Activated CD4-positive, alpha-beta T cell treated with anti-CD3 and anti-CD28 coated beads for 36 hours (primary cell): ENCODE measurements at regions not wholly inside any gene's neighbourhood (a gene's known extent, or its start where the extent isn't known, plus 50 kb on each side); places are given as distances from the start of the nearest gene placed in this dataset.

ENCODE experiments used
- ATAC-seq: fragments of 200-7000 bp; cut with Tn5 transposase; one replicate; pipeline ENCODE4 v1.10.0; 2021; ENCODE audit warnings: mild to moderate bottlenecking, moderate library complexity
- CTCF ChIA-PET: fragments of 350-600 bp; sonication (Branson Sonifier 250); formaldehyde crosslinking; loops from one replicate; lab custom pipeline; 2021; ENCODE audit warnings: antibody characterized with exemption; lab: Charles Lee
- POLR2A ChIA-PET: fragments of 350-600 bp; sonication (Branson Sonifier 250); formaldehyde crosslinking; loops from one replicate; lab custom pipeline; 2021; ENCODE audit warnings: antibody characterized with exemption, inconsistent platforms; lab: Charles Lee
- DNase-seq: peaks from one replicate; pipeline ENCODE4 v3.0.0-alpha.2; 2020
- H3K27ac Mint-ChIP-seq: one replicate; pipeline ENCODE4 v1.8.0; 2021; ENCODE audit warnings: mixed read lengths
- H3K27me3 Mint-ChIP-seq: one replicate; pipeline ENCODE4 v1.8.0; 2021; ENCODE audit warnings: mixed read lengths
- H3K36me3 Mint-ChIP-seq: one replicate; pipeline ENCODE4 v1.8.0; 2021; ENCODE audit warnings: low read depth, mixed read lengths
- H3K4me1 Mint-ChIP-seq: one replicate; pipeline ENCODE4 v1.8.0; 2021; ENCODE audit warnings: mixed read lengths
- H3K4me3 Mint-ChIP-seq: one replicate; pipeline ENCODE4 v1.8.0; 2021; ENCODE audit warnings: mild to moderate bottlenecking, moderate library complexity, mixed read lengths
- H3K9me3 Mint-ChIP-seq: one replicate; pipeline ENCODE4 v1.8.0; 2021; ENCODE audit warnings: low read depth, mixed read lengths
- intact Hi-C, 2 experiments: fragments of 100-400 bp; cut with DNase I in 1 of 2; cut with micrococcal nuclease in 1 of 2; formaldehyde crosslinking; loops; one replicate each; pipeline versions ENCODE4 v1.14.2 to v1.15.1; 2022 to 2024; cut with DNase I, micrococcal nuclease

- POLR2A ChIA-PET = no interaction called here
- no peaks in the 10 kb centered on the region for H3K4me1 Mint-ChIP-seq
- DNase-seq = no peak
Observed at GRCh38 chr2:593356-594026, 83.7 kb downstream of the TMEM18 start.

GRCh38 chr2:592737-593136 is 84.5 kb downstream of the TMEM18 start:
- H3K27ac Mint-ChIP-seq = no peak overlapping the region
- intact Hi-C loops = no loop called here
- ATAC-seq = no peak
- POLR2A ChIA-PET = no interaction called here
- H3K36me3 Mint-ChIP-seq = no peaks in the 10 kb centered on the region
- no peaks in the 10 kb centered on the region for H3K4me1 Mint-ChIP-seq
- H3K9me3 Mint-ChIP-seq = no peaks in the 10 kb centered on the region
- H3K27me3 Mint-ChIP-seq = peaks cover 5% of the 10 kb centered on the region
- H3K4me3 Mint-ChIP-seq = no peak overlapping the region
- DNase-seq = no peak
- CTCF ChIA-PET = no interaction called here

More at GRCh38 chr2:593356-594026, 83.7 kb downstream of the TMEM18 start:
- H3K4me3 Mint-ChIP-seq = no peak overlapping the region
- H3K36me3 Mint-ChIP-seq = no peaks in the 10 kb centered on the region
- intact Hi-C loops = no loop called here
- ATAC-seq = no peak
- CTCF ChIA-PET = no interaction called here
- no peak overlapping the region for H3K27ac Mint-ChIP-seq
- H3K27me3 Mint-ChIP-seq = peaks cover 4% of the 10 kb centered on the region
- H3K9me3 Mint-ChIP-seq = no peaks in the 10 kb centered on the region

GRCh38 chr2:590214-591175 is 86.7 kb downstream of the TMEM18 start:
- Mint-ChIP-seq H3K36me3 (no peaks in the 10 kb centered on the region), H3K27ac (no peak overlapping the region), H3K27me3 (peaks cover 7% of the 10 kb centered on the region), H3K9me3 (no peaks in the 10 kb centered on the region), H3K4me1 (peaks cover 3% of the 10 kb centered on the region), H3K4me3 (no peak overlapping the region)
- CTCF ChIA-PET = no interaction called here
- intact Hi-C loops = no loop called here
- POLR2A ChIA-PET = no interaction called here
- ATAC-seq (no peak), DNase-seq (no peak)

- H3K4me3 Mint-ChIP-seq = no peak overlapping the region
- ATAC-seq = no peak
- ChIA-PET POLR2A (no interaction called here), CTCF (no interaction called here)
- H3K9me3 Mint-ChIP-seq = no peaks in the 10 kb centered on the region
- no peaks in the 10 kb centered on the region for H3K36me3 Mint-ChIP-seq
- peaks cover 12% of the 10 kb centered on the region for H3K4me1 Mint-ChIP-seq
- DNase-seq = no peak
- no peak overlapping the region for H3K27ac Mint-ChIP-seq
- H3K27me3 Mint-ChIP-seq = peaks cover 7% of the 10 kb centered on the region
- intact Hi-C loops = no loop called here
Observed at GRCh38 chr2:589281-590130, 87.7 kb downstream of the TMEM18 start.

- intact Hi-C loops = no loop called here
- H3K27ac Mint-ChIP-seq = no peak overlapping the region
- H3K4me3 Mint-ChIP-seq = no peak overlapping the region
- ATAC-seq (no peak), DNase-seq (no peak)
- ChIA-PET POLR2A (no interaction called here), CTCF (interaction anchor here (0.7 kb wide), 1 partner anchor 507 kb away, joined by 3 read pairs; no protein-coding TSS in a partner anchor)
- peaks cover 12% of the 10 kb centered on the region for H3K4me1 Mint-ChIP-seq
- H3K36me3 Mint-ChIP-seq = no peaks in the 10 kb centered on the region
- no peaks in the 10 kb centered on the region for H3K9me3 Mint-ChIP-seq
- H3K27me3 Mint-ChIP-seq = peaks cover 7% of the 10 kb centered on the region
Observed at GRCh38 chr2:588074-588645, 89.0 kb downstream of the TMEM18 start.

GRCh38 chr2:587087-587960 is 89.9 kb downstream of the TMEM18 start:
- Mint-ChIP-seq H3K27me3 (peaks cover 7% of the 10 kb centered on the region), H3K4me1 (peaks cover 12% of the 10 kb centered on the region), H3K9me3 (no peaks in the 10 kb centered on the region), H3K4me3 (no peak overlapping the region), H3K27ac (no peak overlapping the region), H3K36me3 (no peaks in the 10 kb centered on the region)
- intact Hi-C loops = no loop called here
- ATAC-seq (no peak), DNase-seq (no peak)
- POLR2A ChIA-PET = no interaction called here
- CTCF ChIA-PET = interaction anchor here (0.7 kb wide), 1 partner anchor 506 kb away, joined by 3 read pairs; no protein-coding TSS in a partner anchor

GRCh38 chr2:586641-587076 is 90.5 kb downstream of the TMEM18 start:
- POLR2A ChIA-PET = no interaction called here
- Mint-ChIP-seq H3K4me3 (no peak overlapping the region), H3K27ac (no peak overlapping the region), H3K4me1 (peaks cover 12% of the 10 kb centered on the region), H3K36me3 (no peaks in the 10 kb centered on the region), H3K27me3 (peaks cover 7% of the 10 kb centered on the region), H3K9me3 (no peaks in the 10 kb centered on the region)
- intact Hi-C loops = no loop called here
- CTCF ChIA-PET = no interaction called here
- DNase-seq (no peak), ATAC-seq (no peak)

GRCh38 chr2:584863-585823 is 92.1 kb downstream of the TMEM18 start:
- H3K27ac Mint-ChIP-seq = peak overlapping the region; percentile 4
- ChIA-PET CTCF (interaction anchor here (0.9 kb wide), 1 partner anchor 51 kb away, joined by 3 read pairs; no protein-coding TSS in a partner anchor), POLR2A (no interaction called here)
- H3K36me3 Mint-ChIP-seq = no peaks in the 10 kb centered on the region
- intact Hi-C loops = no loop called here
- no peaks in the 10 kb centered on the region for H3K9me3 Mint-ChIP-seq
- ATAC-seq (peak; percentile 95), DNase-seq (peak; percentile 65)
- H3K27me3 Mint-ChIP-seq = peaks cover 7% of the 10 kb centered on the region
- peak overlapping the region; percentile 46 for H3K4me3 Mint-ChIP-seq
- peaks cover 12% of the 10 kb centered on the region for H3K4me1 Mint-ChIP-seq

GRCh38 chr2:583666-584065 is 93.5 kb downstream of the TMEM18 start:
- intact Hi-C loops = no loop called here
- peaks cover 12% of the 10 kb centered on the region for H3K4me1 Mint-ChIP-seq
- H3K9me3 Mint-ChIP-seq = no peaks in the 10 kb centered on the region

More at GRCh38 chr2:583666-584065, 93.5 kb downstream of the TMEM18 start:
- CTCF ChIA-PET = no interaction called here
- ATAC-seq = no peak
- no peak for DNase-seq
- Mint-ChIP-seq H3K27ac (no peak overlapping the region), H3K27me3 (peaks cover 6% of the 10 kb centered on the region), H3K4me3 (no peak overlapping the region), H3K36me3 (no peaks in the 10 kb centered on the region)
- POLR2A ChIA-PET = no interaction called here
